Inflammatory macrophage (primary cell): ENCODE measurements at regions not wholly inside any gene's neighbourhood (a gene's known extent, or its start where the extent isn't known, plus 50 kb on each side); places are given as distances from the start of the nearest gene placed in this dataset.

Source experiments
- DNase-seq, 2 donors: peaks; one replicate each; pipeline ENCODE4 v3.0.0-alpha.2; 2020 to 2022

GRCh38 chrX:110432091-110432905, 73.7 kb downstream of the RTL9 start:
- DNase-seq, result no peak

- DNase-seq, result no peak
Measured at GRCh38 chrX:110432906-110433215, 74.2 kb downstream of the RTL9 start.

DNA sequence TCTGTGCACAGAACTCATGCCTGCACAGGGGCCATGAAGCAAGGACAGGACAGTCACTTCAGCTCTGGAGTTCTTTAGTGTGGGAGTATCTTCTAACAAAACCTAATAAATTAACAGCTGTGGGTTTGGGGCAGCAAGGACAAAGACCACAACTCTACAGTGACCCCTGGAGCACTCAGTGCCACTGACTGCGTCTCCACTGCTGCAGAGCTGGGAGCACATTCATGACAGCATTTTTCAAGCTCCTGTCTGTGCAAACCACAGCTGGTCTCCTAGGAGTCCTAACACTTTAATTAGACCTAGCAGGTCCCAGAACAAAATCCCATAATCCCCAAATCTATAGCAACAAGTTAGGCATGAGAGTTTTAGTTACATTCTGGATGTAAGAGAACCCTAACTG, 76.5 kb downstream of the RTL9 start:
- DNase-seq, result no peak

- DNase-seq, result no peak
Measured at GRCh38 chrX:110436523-110436922, 77.9 kb downstream of the RTL9 start.

DNA sequence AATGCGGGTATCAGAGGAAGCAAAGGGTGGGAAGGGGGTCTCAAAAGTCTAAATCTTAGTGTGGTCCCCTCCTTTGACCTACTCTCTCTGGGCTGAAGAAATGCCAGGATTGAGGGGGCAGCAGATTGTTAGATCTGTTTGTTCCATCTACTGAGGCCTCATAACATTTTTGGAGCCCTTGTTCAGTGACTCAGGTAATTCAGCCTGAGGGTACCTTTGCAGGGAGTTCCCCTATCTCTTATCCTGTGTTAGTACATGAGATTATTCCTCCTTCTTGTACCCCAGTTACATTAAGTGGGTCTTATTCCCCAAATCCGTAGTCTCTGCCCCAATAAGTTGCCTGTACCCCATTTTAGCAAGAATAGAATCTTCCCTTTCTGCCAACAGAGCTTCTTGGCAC, 79.0 kb downstream of the RTL9 start:
- DNase-seq, result no peak

GRCh38 chrX:110440016-110440805, 81.6 kb downstream of the RTL9 start:
- peak; percentile 2 to 6 for DNase-seq

DNA sequence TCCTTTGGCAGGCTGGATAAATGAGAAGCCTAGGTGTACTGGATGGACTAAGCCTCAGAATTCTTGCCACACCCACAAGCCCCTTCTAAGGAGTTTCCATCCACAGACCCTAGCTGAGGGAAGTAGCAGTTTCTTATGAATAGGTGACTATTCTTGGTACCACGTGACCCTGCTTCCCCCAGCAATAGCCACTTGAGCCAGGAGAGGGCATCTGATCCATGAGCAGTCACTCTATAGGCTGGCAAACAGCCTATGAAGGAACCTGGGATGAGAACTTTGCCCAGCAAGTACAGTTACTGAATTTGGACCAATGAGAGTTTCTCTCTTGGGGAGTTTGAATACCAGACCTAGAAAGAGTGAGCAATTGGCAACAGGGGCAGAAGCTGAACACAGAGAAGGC, 84.0 kb downstream of the RTL9 start:
- peak; percentile 3 to 5 for DNase-seq

DNA sequence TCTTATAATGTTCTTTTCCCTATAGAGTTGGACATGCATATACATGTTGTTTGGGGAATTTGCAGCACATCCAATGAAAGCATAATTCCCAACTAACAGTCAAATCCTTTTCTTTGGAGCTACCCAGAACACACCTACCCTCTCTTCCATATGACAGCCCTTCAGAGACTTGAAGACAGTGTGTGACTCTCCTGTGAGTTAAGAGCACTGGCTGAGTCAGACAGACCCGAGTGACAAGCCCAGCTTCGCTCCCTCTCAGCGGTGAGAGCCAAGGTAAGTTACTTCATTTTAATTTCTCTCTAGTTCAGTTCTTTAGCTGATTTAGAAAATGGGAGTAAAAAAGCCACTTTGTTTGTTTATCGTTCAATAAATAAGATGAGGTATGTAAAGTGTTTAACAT, 86.3 kb downstream of the RTL9 start:
- DNase-seq, result no peak

GRCh38 chrX:110448459-110448858, 89.8 kb downstream of the RTL9 start:
- no peak for DNase-seq

DNA sequence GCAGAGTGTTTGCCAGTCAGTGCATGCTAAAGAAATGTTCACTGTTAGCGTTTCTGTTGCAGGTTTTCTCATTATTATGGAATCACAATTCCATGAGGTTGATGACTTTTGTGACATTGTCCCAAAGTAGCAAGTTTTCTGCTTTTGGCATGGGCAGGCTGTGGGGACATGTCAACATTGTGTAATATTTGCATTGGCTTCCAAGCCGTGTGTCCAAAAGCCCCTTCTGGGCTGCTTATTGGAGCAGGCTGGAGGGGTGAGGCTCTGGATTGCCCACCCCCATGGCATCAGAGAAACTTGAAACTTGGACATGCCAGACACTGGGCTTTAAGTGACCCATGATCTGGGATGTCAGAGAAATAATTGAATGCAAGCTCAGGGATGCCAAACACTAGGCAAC, 90.7 kb downstream of the RTL9 start:
- no peak for DNase-seq

DNA sequence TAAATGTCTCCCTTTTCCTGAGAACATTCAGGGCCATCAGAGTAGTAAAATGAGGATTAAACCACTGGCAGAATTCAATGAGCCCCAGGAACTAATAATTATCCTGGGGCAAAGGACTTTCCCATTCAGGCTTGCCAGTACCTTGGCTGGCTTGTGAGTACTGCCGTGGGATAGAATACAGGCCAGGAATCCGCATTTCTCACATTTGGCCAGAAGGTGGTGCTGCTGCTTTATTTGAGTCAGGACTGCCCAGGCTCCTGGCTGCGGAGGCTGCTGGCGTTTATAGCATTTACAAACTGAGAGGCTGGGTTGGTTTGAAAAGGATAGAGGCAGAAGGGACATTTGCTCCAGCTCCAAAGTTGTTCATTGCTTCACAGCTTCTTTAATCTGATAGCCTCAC, 91.4 kb downstream of the RTL9 start:
- peak; percentile 55 to 66 for DNase-seq

GRCh38 chrX:110454336-110454735, 95.7 kb downstream of the RTL9 start:
- DNase-seq, result no peak

DNA sequence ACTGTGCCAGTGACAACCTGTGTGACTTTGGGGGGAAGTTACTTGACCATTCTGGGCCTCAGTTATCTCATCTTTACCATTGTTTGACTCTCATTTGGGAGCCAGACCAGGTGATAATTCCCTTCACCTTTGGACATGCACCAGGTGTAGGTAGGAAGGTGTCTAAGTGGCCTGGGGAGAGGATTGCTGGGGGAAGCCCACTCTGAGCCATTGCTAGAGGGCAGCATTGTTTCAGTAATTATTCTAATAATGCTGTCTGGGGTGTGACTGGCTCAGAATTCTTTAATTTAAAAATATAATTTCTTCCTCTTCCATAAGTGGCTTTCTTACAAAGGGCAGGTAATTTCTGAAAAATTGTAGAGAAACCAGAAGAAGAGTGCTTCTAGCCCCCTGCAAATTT, 104.3 kb downstream of the RTL9 start:
- no peak for DNase-seq

DNA sequence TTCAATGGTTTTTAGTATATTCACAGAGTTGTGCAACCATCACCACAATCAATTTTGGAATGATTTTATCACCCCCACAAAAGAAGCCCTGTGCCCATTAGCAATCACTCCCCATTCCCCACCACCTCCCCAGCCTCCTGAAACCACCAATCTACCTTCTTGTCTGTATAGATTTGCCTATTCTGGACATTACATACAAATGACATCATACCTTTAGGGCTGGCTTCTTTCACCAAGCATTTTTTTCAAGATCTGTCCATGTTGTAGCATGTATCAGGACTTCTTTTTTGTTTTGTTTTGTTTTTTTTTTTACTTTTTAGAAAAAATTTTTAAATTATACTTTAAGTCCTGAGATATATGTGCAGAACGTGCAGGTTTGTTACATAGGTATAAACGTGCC, 108.1 kb downstream of the RTL9 start:
- no peak for DNase-seq

DNA sequence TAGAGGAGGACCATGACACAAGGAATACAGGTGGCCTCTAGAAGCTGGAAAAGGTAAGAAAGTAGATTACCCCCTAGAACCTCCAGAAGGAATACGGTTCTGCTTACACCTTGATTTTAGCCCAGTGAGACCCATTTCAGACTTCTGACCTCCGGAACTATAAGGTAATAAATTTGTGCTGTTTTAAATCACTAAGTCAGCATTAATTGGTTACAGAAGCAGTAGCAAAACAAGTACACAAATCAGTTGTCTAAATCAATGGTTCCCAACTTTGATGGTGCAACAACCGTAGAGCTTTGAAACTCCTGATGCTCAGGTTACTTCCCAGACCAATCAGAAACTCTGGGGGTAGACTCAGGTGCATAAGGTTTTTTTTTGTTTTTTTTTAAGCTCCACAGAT, 113.6 kb downstream of the RTL9 start:
- no peak for DNase-seq

GRCh38 chrX:110477593-110478228, 119.1 kb downstream of the RTL9 start:
- DNase-seq, result no peak

DNA sequence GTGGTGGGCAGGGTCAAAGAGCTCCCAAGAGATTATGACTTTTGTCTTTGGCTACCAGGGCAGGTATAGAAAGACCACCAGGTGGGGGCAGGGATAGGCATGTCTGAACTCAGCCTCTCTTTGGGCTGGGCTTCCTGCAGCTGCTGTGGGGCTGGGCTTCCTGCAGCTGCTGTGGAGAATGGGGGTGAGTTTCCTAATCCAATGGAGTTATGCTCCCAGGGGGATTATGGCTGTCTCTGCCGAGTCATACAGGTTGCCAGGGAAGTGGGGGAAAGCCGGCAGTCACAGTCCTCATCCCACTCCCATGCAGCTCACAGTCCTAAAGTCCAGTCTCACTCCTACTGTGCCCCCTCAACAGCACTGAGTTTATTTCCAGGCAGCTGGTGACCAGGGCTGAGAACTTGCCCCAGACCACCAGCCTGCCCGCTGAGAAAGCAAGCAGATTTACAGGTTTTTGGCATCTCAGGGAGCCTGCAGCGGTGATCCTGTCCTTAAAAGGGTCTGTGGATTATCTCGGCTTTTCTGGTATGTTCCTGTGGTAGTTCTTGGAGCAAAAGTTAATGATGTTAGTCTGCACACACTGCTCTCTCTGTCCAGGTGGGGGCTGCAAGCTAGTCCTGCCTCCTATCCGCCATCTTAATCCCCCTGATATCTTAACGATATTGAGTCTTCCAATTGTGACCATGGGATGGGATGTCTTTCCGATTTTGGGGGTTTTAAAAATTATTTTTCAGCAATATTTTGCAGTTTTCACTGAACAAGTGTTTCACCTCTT, 133.4 kb downstream of the RTL9 start:
- no peak for DNase-seq

GRCh38 chrX:110504947-110505346, 146.3 kb downstream of the RTL9 start:
- DNase-seq, result no peak

GRCh38 chrX:110509755-110510532, 151.3 kb downstream of the RTL9 start:
- no peak for DNase-seq

GRCh38 chrX:110511238-110511637, 152.6 kb downstream of the RTL9 start:
- no peak for DNase-seq

DNA sequence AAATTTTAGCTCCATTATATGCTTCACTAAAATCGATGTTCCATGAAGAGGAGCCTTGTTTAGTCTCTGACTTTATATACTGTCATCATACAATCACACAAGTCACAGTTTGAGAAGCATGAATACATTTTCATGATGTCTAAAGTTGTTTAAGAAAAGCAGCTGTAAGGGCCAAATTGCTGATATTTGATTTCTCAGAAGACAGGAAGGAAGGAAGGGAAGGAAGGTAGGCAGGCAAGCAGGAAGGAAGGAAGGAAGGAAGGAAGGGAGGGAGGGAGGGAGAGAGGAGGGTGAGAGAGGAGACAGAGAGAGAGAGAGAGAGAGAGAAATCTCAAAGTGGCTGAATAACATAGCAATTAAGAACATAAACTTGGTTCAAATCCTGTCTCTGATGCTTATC, 153.7 kb downstream of the RTL9 start:
- no peak for DNase-seq

DNA sequence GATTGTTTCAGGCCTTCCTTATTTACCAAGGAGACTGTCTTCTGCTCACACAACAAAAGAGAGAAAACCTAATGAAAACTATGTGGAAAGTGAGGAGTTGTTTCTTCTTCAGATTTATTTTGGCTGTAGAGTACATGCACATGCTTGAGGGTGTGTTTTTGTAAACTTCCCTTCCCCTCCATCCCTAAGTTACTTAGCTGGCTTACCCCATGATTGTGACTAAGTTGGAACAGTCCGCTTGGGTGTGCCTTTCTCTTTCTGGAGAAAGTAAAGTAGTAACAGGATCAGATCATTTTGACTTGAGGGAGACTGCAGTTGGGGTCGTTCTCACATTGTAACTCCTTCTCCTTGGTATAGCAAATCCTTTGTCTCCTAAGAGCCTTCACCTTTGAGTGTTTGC, 155.9 kb downstream of the RTL9 start:
- no peak for DNase-seq
